IMR-90 (cell line): ENCODE measurements at regions not wholly inside any gene's neighbourhood (a gene's known extent, or its start where the extent isn't known, plus 50 kb on each side); places are given as distances from the start of the nearest gene placed in this dataset.

Experiments
- ATAC-seq: fragments of 200-7000 bp; cut with Tn5 transposase; 2 replicates; pipeline ENCODE4 v1.9.1; 2020; ENCODE audit warnings: low read depth, mild to moderate bottlenecking, moderate library complexity
- BruUV-seq: library from RNA; stranded (reverse); fragments of 400-500 nt; replicated peaks from 2 replicates; lab custom pipeline; 2021; lab: Mats Ljungman, UMichigan
- CTCF ChIA-PET: fragments of 300-600 bp; formaldehyde crosslinking; extraction: SDS; loops from one replicate; lab custom pipeline; 2021; ENCODE audit warnings: antibody characterized with exemption; lab: Yijun Ruan, JAX
- POLR2A ChIA-PET: fragments of 300-600 bp; sonication (Branson Sonifier 250); formaldehyde crosslinking; loops from one replicate; lab custom pipeline; 2022; ENCODE audit warnings: antibody characterized with exemption; ENCODE audit not compliant: unreplicated experiment; lab: Charles Lee
- DNase-seq: peaks from one replicate; pipeline ENCODE4 v3.0.0; 2013
- H2AFZ ChIP-seq: replicated peaks from 2 replicates; pipeline ENCODE3; 2013; ENCODE audit warnings: low read length, mild to moderate bottlenecking; ENCODE audit not compliant: poor library complexity
- H2AK5ac ChIP-seq: 2 replicates; pipeline ENCODE4 v1.6.1; 2013; ENCODE audit warnings: low read depth, low read length, inconsistent platforms
- H2AK9ac ChIP-seq: replicated peaks from 2 replicates; pipeline ENCODE3; 2013; ENCODE audit warnings: mild to moderate bottlenecking, low read depth, low read length, moderate library complexity; ENCODE audit not compliant: poor library complexity
- H2BK120ac ChIP-seq: 2 replicates; pipeline ENCODE4 v1.6.1; 2013; ENCODE audit warnings: low read depth, low read length, inconsistent platforms
- H2BK15ac ChIP-seq: 3 replicates; pipeline ENCODE4 v1.6.1; 2013; ENCODE audit warnings: low read depth, low read length, inconsistent platforms
- H2BK20ac ChIP-seq: 2 replicates; pipeline ENCODE4 v1.6.1; 2013; ENCODE audit warnings: low read depth, mild to moderate bottlenecking, inconsistent platforms, low read length, moderate library complexity
- H2BK5ac ChIP-seq: 2 replicates; pipeline ENCODE4 v1.6.1; 2013; ENCODE audit warnings: mild to moderate bottlenecking, low read depth, low read length, inconsistent platforms; ENCODE audit not compliant: poor library complexity, severe bottlenecking
- H3K14ac ChIP-seq: replicated peaks from 2 replicates; pipeline ENCODE4 v1.6.1; 2013; ENCODE audit warnings: low read depth, low read length, inconsistent platforms
- H3K18ac ChIP-seq: 2 replicates; pipeline ENCODE4 v1.6.1; 2013; ENCODE audit warnings: low read depth, low read length, control low read depth
- H3K23ac ChIP-seq: 2 replicates; pipeline ENCODE4 v1.6.1; 2013; ENCODE audit warnings: low read depth, low read length, inconsistent platforms
- H3K27ac ChIP-seq: 2 replicates; pipeline ENCODE4 v1.5.1; 2013; ENCODE audit warnings: mild to moderate bottlenecking, control low read depth, low read length; ENCODE audit not compliant: insufficient read depth
- H3K27me3 ChIP-seq: 2 replicates; pipeline ENCODE4 v1.6.1; 2013; ENCODE audit warnings: low read length; ENCODE audit not compliant: control insufficient read depth, insufficient read depth
- H3K36me3 ChIP-seq: 2 replicates; pipeline ENCODE4 v1.6.1; 2013; ENCODE audit warnings: low read length, mixed read lengths; ENCODE audit not compliant: control insufficient read depth, insufficient read depth
- H3K4ac ChIP-seq: 2 replicates; pipeline ENCODE4 v1.6.1; 2013; ENCODE audit warnings: low read depth, low read length, inconsistent platforms
- H3K4me1 ChIP-seq: 2 replicates; pipeline ENCODE4 v1.6.1; 2013; ENCODE audit warnings: low read length, mixed read lengths; ENCODE audit not compliant: control insufficient read depth, insufficient read depth
- H3K4me2 ChIP-seq: 2 replicates; pipeline ENCODE4 v1.6.1; 2013; ENCODE audit warnings: low read depth, mild to moderate bottlenecking, control low read depth, low read length, moderate library complexity
- H3K4me3 ChIP-seq: 2 replicates; pipeline ENCODE4 v1.5.1; 2013; ENCODE audit warnings: low read depth, mild to moderate bottlenecking, control low read depth, low read length, moderate library complexity; ENCODE audit not compliant: insufficient read depth
- H3K56ac ChIP-seq: 2 replicates; pipeline ENCODE4 v1.6.1; 2013; ENCODE audit warnings: low read length, inconsistent platforms; ENCODE audit not compliant: insufficient read depth; ENCODE audit errors: extremely low read depth
- H3K79me1 ChIP-seq, 2 experiments: 2 replicates each; pipeline ENCODE4 v1.6.1; 2013; ENCODE audit warnings: low read length in 2 of 2, inconsistent platforms in 1 of 2, low read depth in 1 of 2
- H3K9ac ChIP-seq: 2 replicates; pipeline ENCODE4 v1.6.1; 2013; ENCODE audit warnings: low read depth, low read length, control low read depth
- H3K9me1 ChIP-seq: 2 replicates; pipeline ENCODE4 v1.6.1; 2013; ENCODE audit warnings: low read length, inconsistent platforms; ENCODE audit not compliant: insufficient read depth
- H3K9me3 ChIP-seq: 2 replicates; pipeline ENCODE4 v1.6.1; 2013; ENCODE audit warnings: low read length; ENCODE audit not compliant: control insufficient read depth, insufficient read depth
- H4K20me1 ChIP-seq: 2 replicates; pipeline ENCODE4 v1.6.1; 2013; ENCODE audit warnings: low read length, inconsistent platforms; ENCODE audit not compliant: insufficient read depth
- H4K5ac ChIP-seq: 2 replicates; pipeline ENCODE4 v1.6.1; 2013; ENCODE audit warnings: mild to moderate bottlenecking, low read depth, low read length, control low read depth
- H4K8ac ChIP-seq, 2 experiments: 2 replicates each; pipeline ENCODE4 v1.6.1; 2013; ENCODE audit warnings: low read depth in 2 of 2, low read length in 2 of 2, control low read depth in 1 of 2, inconsistent platforms in 1 of 2
- H4K91ac ChIP-seq: 2 replicates; pipeline ENCODE4 v1.6.1; 2013; ENCODE audit warnings: low read depth, low read length, inconsistent platforms; ENCODE audit not compliant: insufficient read depth
- FOS ChIP-seq: fragments of 150-350 bp; IDR thresholded peaks from 2 replicates; pipeline ENCODE4 v1.6.1; 2016; ENCODE audit warnings: low read depth, low read length
- MAFK ChIP-seq: IDR thresholded peaks from 2 replicates; pipeline ENCODE4 v1.6.1; 2012; ENCODE audit warnings: low read depth, low read length, improper control_type of control experiment
- MAZ ChIP-seq: IDR thresholded peaks from 2 replicates; pipeline ENCODE4 v1.6.1; 2012; ENCODE audit warnings: low read depth, mild to moderate bottlenecking, low read length, improper control_type of control experiment, moderate library complexity, borderline replicate concordance
- POLR2A ChIP-seq: IDR thresholded peaks from 2 replicates; pipeline ENCODE4 v1.6.1; 2012; ENCODE audit warnings: mild to moderate bottlenecking, low read depth, low read length
- RAD21 ChIP-seq: IDR thresholded peaks from 2 replicates; pipeline ENCODE4 v1.6.1; 2012; ENCODE audit warnings: low read length, improper control_type of control experiment
- RCOR1 ChIP-seq: IDR thresholded peaks from 2 replicates; pipeline ENCODE4 v1.6.1; 2012; ENCODE audit warnings: mild to moderate bottlenecking, low read length, improper control_type of control experiment; ENCODE audit not compliant: insufficient replicate concordance
- SMC3 ChIP-seq: fragments of 150-350 bp; IDR thresholded peaks from 2 replicates; pipeline ENCODE4 v1.6.1; 2016; ENCODE audit warnings: low read depth, mild to moderate bottlenecking, antibody characterized with exemption, low read length, moderate library complexity
- WGBS, 2 experiments: methylation state at CpG; one replicate each; pipeline versions ENCODE4 v1.1.5 to v1.1.7; 2013; ENCODE audit warnings: missing lambda C conversion rate in 2 of 2; ENCODE audit not compliant: insufficient read length in 1 of 2; ENCODE audit errors: extremely low coverage in 2 of 2; 5-methylcytosine and 5-hydroxymethylcytosine counted together
- dilution Hi-C: fragments of 300-500 bp; cut with HindIII; formaldehyde crosslinking; loops from one replicate; pipeline ENCODE4 v1.14.3; 2018; ENCODE audit warnings: low sequenced_read_pairs; ENCODE audit not compliant: unreplicated experiment
- in situ Hi-C: fragments of 300-500 bp; cut with MboI; formaldehyde crosslinking; loops from 3 replicates; pipeline ENCODE4 v1.14.3; 2019; ENCODE audit warnings: low sequenced_read_pairs, inconsistent platforms, mixed read lengths
- intact Hi-C: fragments of 100-400 bp; cut with micrococcal nuclease; formaldehyde crosslinking; loops from 2 replicates; pipeline ENCODE4 v1.10.0; 2022
- TF ChIP-seq, protein P1 (sequence below): conservative IDR thresholded peaks from 2 replicates; pipeline ENCODE4 v1.5.1; 2012; ENCODE audit warnings: mild to moderate bottlenecking, low read depth, low read length, improper control_type of control experiment
- TF ChIP-seq, protein P2 (sequence below): fragments of 150-350 bp; IDR thresholded peaks from 2 replicates; pipeline ENCODE4 v1.6.1; 2016; ENCODE audit warnings: low read depth, mild to moderate bottlenecking, low read length, moderate library complexity, borderline replicate concordance
- TF ChIP-seq, protein P3 (sequence below): fragments of 150-350 bp; IDR thresholded peaks from 2 replicates; pipeline ENCODE4 v1.6.1; 2017; ENCODE audit warnings: mild to moderate bottlenecking, antibody characterized with exemption, low read length, low read depth

DNA sequence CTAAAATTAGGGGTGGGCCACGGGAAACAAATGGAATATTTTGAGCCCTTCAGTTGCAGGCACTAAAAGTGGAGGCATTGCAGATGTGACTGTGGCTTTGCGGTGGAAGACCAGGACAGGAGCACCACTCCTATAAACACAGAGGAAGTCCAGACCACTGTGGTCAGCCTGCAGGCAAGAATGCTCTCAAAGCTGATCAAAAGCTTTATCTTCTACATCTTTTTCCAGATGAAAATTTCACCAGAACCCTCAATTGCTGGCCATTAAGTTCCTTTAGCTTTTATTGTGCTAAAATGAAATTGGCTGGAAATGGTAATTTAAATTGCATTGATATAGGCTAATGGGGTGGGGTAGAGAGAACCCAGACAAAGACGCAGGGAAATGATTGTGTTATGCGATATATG, 208.8 kb downstream of the ERCC6L2 start:
- Histone ChIP-seq H3K23ac (no peak overlapping the region), H3K4me2 (no peak overlapping the region), H3K9me3 (no peaks in the 10 kb centered on the region), H3K4me1 (no peaks in the 10 kb centered on the region), H4K91ac (no peak overlapping the region), H2AFZ (no peak overlapping the region), H4K8ac (no peak overlapping the region), H3K4ac (no peak overlapping the region), H3K36me3 (no peaks in the 10 kb centered on the region), H3K4me3 (no peak overlapping the region), H4K5ac (no peak overlapping the region), H2AK5ac (no peak overlapping the region), H2BK120ac (no peak overlapping the region), H3K9ac (no peak overlapping the region), H3K14ac (no peak overlapping the region), H2BK5ac (no peak overlapping the region), H4K20me1 (no peaks in the 10 kb centered on the region), H2AK9ac (no peak overlapping the region), H3K56ac (no peak overlapping the region), H3K9me1 (no peaks in the 10 kb centered on the region), H2BK15ac (no peak overlapping the region), H3K27me3 (peaks cover 22% of the 10 kb centered on the region; the same call in 1 of the 2 replicates), H3K27ac (no peak overlapping the region), H3K79me1 (no peaks in the 10 kb centered on the region), H3K18ac (no peak overlapping the region), H2BK20ac (no peak overlapping the region)
- ChIA-PET CTCF (no interaction called here), POLR2A (no interaction called here)
- WGBS, 2 experiments: 100% methylated on average over 1 of the region's 4 CpGs; no CpG with 5 or more reads in 1 of the 2 experiments
- TF ChIP-seq, protein P1, sequence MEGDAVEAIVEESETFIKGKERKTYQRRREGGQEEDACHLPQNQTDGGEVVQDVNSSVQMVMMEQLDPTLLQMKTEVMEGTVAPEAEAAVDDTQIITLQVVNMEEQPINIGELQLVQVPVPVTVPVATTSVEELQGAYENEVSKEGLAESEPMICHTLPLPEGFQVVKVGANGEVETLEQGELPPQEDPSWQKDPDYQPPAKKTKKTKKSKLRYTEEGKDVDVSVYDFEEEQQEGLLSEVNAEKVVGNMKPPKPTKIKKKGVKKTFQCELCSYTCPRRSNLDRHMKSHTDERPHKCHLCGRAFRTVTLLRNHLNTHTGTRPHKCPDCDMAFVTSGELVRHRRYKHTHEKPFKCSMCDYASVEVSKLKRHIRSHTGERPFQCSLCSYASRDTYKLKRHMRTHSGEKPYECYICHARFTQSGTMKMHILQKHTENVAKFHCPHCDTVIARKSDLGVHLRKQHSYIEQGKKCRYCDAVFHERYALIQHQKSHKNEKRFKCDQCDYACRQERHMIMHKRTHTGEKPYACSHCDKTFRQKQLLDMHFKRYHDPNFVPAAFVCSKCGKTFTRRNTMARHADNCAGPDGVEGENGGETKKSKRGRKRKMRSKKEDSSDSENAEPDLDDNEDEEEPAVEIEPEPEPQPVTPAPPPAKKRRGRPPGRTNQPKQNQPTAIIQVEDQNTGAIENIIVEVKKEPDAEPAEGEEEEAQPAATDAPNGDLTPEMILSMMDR: no peak
- no peak for TF ChIP-seq MAFK
- TF ChIP-seq FOS: no peak
- TF ChIP-seq, protein P2, sequence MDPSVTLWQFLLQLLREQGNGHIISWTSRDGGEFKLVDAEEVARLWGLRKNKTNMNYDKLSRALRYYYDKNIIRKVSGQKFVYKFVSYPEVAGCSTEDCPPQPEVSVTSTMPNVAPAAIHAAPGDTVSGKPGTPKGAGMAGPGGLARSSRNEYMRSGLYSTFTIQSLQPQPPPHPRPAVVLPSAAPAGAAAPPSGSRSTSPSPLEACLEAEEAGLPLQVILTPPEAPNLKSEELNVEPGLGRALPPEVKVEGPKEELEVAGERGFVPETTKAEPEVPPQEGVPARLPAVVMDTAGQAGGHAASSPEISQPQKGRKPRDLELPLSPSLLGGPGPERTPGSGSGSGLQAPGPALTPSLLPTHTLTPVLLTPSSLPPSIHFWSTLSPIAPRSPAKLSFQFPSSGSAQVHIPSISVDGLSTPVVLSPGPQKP: no peak
- TF ChIP-seq SMC3: no peak
- no peak for TF ChIP-seq MAZ
- TF ChIP-seq RCOR1: no peak
- no peak for TF ChIP-seq RAD21
- no peak for TF ChIP-seq POLR2A
- TF ChIP-seq, protein P3, sequence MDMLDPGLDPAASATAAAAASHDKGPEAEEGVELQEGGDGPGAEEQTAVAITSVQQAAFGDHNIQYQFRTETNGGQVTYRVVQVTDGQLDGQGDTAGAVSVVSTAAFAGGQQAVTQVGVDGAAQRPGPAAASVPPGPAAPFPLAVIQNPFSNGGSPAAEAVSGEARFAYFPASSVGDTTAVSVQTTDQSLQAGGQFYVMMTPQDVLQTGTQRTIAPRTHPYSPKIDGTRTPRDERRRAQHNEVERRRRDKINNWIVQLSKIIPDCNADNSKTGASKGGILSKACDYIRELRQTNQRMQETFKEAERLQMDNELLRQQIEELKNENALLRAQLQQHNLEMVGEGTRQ: no peak
- DNase-seq (no peak), ATAC-seq (no peak)
- intact Hi-C loops (no loop called here), in situ Hi-C loops (no loop called here), dilution Hi-C loops (no loop called here)
- BruUV-seq: no TSS peak
